GM13976 (cell line): ENCODE measurements at regions not wholly inside any gene's neighbourhood (a gene's known extent, or its start where the extent isn't known, plus 50 kb on each side); places are given as distances from the start of the nearest gene placed in this dataset.

Experiments
- DNase-seq: peaks from one replicate; pipeline ENCODE4 v3.0.0; 2012; ENCODE audit warnings: low spot score
- in situ Hi-C: fragments of 300-500 bp; cut with MboI; formaldehyde crosslinking; loops from one replicate; pipeline ENCODE4 v1.12.0; 2022; ENCODE audit warnings: low sequenced_read_pairs, mixed read lengths, inconsistent platforms; ENCODE audit not compliant: unreplicated experiment
- TF ChIP-seq, protein P1 (sequence below): IDR thresholded peaks from 2 replicates; pipeline ENCODE4 v1.5.1; 2012; ENCODE audit warnings: borderline replicate concordance, mild to moderate bottlenecking; ENCODE audit not compliant: insufficient read depth; ENCODE audit errors: extremely low read depth, missing control alignments, control extremely low read depth

DNA sequence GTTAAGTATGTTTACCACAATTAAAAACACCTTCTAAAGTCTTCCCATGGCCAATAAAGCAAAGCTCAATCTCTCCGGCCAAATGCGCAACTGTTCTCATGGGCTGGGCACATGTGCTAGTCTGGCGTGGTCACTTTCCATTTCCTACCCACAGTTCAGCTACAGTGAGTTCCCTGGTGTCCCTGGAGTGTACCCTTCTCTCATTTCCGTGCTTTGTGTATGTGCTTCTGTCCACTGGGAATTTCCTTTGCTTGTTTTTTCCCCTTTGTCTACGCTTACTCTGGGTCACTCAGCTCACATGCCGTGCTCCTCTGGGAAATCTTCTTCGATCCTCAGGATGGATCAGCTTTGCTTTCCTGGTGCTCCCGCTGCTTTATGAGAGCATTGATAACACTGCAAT lies 69.6 kb upstream of the GYPC start:
- no peak for DNase-seq
- in situ Hi-C loops = no loop called here
- TF ChIP-seq, protein P1, sequence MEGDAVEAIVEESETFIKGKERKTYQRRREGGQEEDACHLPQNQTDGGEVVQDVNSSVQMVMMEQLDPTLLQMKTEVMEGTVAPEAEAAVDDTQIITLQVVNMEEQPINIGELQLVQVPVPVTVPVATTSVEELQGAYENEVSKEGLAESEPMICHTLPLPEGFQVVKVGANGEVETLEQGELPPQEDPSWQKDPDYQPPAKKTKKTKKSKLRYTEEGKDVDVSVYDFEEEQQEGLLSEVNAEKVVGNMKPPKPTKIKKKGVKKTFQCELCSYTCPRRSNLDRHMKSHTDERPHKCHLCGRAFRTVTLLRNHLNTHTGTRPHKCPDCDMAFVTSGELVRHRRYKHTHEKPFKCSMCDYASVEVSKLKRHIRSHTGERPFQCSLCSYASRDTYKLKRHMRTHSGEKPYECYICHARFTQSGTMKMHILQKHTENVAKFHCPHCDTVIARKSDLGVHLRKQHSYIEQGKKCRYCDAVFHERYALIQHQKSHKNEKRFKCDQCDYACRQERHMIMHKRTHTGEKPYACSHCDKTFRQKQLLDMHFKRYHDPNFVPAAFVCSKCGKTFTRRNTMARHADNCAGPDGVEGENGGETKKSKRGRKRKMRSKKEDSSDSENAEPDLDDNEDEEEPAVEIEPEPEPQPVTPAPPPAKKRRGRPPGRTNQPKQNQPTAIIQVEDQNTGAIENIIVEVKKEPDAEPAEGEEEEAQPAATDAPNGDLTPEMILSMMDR = no peak

DNA sequence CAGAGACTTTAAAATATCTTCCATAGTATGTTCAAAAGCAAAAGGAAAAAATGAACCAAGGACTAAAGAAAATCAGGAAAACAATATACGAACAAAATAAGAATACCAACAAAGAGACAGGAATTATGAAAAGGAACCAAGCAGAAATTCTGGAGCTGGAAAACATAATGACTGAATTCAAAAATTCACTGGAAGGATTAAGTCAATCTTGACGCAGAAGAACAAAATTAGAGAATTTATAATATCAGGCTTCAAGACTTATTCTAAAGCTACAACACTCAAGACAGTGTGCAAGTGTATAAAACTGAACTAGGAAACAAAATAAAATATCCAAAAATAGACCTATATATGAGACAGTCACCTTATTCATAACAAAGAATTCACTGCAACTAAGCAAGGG lies 56.9 kb upstream of the GYPC start:
- in situ Hi-C loops = no loop called here
- TF ChIP-seq, protein P1 = no peak
- DNase-seq = no peak

GRCh38 chr2:126600742-126601141 lies 55.2 kb upstream of the GYPC start:
- in situ Hi-C loops = no loop called here
- TF ChIP-seq, protein P1 = no peak
- DNase-seq = no peak

GRCh38 chr2:126602334-126602733 lies 53.6 kb upstream of the GYPC start:
- in situ Hi-C loops = no loop called here
- TF ChIP-seq, protein P1 = no peak
- no peak for DNase-seq
